Nephron progenitor cell (in vitro differentiated cells): ENCODE measurements at regions not wholly inside any gene's neighbourhood (a gene's known extent, or its start where the extent isn't known, plus 50 kb on each side); places are given as distances from the start of the nearest gene placed in this dataset.
A peak's percentile ranks its signal among the peaks of the same experiment; 100 is the strongest.
"Not testable (repeated sequence)": the region's sequence is repeated elsewhere in the genome, so short reads cannot be mapped to it uniquely, and the experiment has no call there.

Source experiments
- DNase-seq: peaks from one replicate; pipeline ENCODE4 v3.0.0; 2021
- H3K27ac Mint-ChIP-seq: 2 replicates; pipeline ENCODE4 v1.8.0; 2021; ENCODE audit warnings: mild to moderate bottlenecking, moderate library complexity, mixed read lengths
- H3K27me3 Mint-ChIP-seq: 2 replicates; pipeline ENCODE4 v1.8.0; 2021; ENCODE audit warnings: mild to moderate bottlenecking, low read depth, mixed read lengths; ENCODE audit not compliant: poor library complexity
- H3K36me3 Mint-ChIP-seq: 2 replicates; pipeline ENCODE4 v1.8.0; 2021; ENCODE audit warnings: low read depth, mixed read lengths
- H3K4me1 Mint-ChIP-seq: 2 replicates; pipeline ENCODE4 v1.8.0; 2021; ENCODE audit warnings: mixed read lengths
- H3K4me3 Mint-ChIP-seq: 2 replicates; pipeline ENCODE4 v1.8.0; 2021; ENCODE audit warnings: mild to moderate bottlenecking, moderate library complexity, mixed read lengths
- H3K9me3 Mint-ChIP-seq: 2 replicates; pipeline ENCODE4 v1.8.0; 2021; ENCODE audit warnings: mild to moderate bottlenecking, moderate library complexity, mixed read lengths
- CTCF ChIP-seq: fragments of 200-600 bp; sonication (generic); IDR thresholded peaks from 2 replicates; pipeline ENCODE4 v1.5.0; 2021; ENCODE audit warnings: antibody characterized with exemption

DNA sequence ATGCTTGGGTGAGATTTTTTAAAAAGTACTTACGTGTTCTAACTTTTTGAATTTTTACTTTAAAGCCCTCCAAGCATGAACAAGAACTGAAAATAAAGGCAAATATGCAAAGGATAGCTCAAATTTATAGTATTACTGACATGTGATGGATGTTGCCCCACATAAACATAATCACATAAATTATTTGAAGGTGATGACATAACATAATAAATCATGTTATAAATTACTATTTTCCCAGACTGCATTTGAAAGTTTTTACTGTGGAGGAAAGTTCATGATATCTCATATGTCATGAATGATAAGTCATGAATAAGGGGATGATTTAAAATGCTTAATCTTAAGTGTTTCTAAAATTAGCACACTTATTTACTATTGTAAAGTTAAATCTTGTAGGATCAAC, 705.7 kb upstream of the SLITRK1 start:
- Mint-ChIP-seq H3K9me3 (no peaks in the 10 kb centered on the region), H3K27ac (no peak overlapping the region), H3K4me3 (no peak overlapping the region), H3K4me1 (no peaks in the 10 kb centered on the region), H3K36me3 (no peaks in the 10 kb centered on the region), H3K27me3 (no peaks in the 10 kb centered on the region)
- no peak for DNase-seq
- TF ChIP-seq CTCF = no peak

DNA sequence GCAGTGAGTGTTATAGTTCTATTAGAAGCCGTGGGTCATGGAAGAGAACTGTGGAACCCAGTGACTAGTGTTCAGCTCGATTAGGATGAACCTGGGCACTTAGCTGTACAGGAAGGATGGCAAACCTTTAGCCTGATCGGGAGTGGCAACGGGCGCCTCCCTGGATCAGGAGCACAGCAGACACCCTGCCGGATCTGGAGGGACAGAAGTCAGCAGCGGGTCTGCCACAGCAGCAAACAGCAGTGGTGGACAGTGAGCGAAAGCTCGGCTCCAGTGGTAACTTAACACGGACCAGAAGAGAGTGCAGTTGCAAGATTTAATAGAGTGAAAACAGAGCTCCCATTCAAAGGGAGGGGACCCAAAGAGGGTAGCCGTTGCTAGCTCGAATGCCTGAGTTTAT, 697.6 kb upstream of the SLITRK1 start:
- not testable (repeated sequence) for H3K4me1 Mint-ChIP-seq, DNase-seq, H3K36me3 Mint-ChIP-seq, H3K27ac Mint-ChIP-seq, H3K9me3 Mint-ChIP-seq, H3K27me3 Mint-ChIP-seq, H3K4me3 Mint-ChIP-seq

DNA sequence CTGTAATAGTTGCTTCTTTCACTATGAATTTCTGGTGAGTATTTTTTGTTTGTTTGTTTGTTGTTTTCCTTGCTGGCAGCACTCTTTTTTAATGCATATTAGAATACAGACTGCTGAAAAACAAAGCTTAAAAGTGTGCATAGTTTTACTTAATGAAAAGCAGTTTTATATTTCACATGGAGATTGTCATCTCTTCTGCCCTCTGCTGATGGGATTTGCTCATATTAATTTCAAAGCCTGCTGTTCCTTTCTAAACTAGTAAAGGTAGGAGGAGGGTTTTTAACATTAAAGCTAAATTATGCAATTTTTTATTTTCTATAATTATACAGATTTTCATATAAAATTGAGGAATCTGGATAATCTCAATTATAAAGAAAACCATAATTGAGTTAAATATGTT, 692.6 kb upstream of the SLITRK1 start:
- Mint-ChIP-seq H3K27me3 (no peaks in the 10 kb centered on the region), H3K27ac (no peak overlapping the region), H3K36me3 (no peaks in the 10 kb centered on the region), H3K4me3 (no peak overlapping the region), H3K9me3 (peaks cover 5% of the 10 kb centered on the region), H3K4me1 (no peaks in the 10 kb centered on the region)
- DNase-seq = no peak
- no peak for TF ChIP-seq CTCF

GRCh38 chr13:84571264-84571663, 689.0 kb upstream of the SLITRK1 start:
- Mint-ChIP-seq H3K4me1 (no peaks in the 10 kb centered on the region), H3K4me3 (no peak overlapping the region), H3K27me3 (no peaks in the 10 kb centered on the region), H3K9me3 (no peaks in the 10 kb centered on the region), H3K27ac (no peak overlapping the region), H3K36me3 (no peaks in the 10 kb centered on the region)
- peak; percentile 9 for TF ChIP-seq CTCF
- DNase-seq = no peak

DNA sequence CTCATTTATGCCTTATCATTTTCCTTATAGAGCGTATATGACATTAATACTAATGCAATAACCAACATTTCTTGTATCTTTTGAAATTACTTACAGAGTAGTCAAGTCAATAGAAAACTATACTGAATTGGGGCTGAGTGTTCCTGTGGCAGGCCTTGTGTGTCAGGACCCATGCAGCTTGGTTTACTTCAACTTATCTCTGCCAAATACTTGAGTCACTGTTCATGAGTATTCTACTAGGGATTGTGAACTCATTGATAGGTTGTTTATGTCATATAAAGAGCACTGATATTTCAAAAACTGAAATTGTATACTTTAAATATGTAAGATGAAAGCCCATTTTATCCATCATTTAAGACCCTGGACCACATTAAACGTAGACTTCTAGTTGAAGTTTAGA, 688.6 kb upstream of the SLITRK1 start:
- no peak overlapping the region for H3K4me3 Mint-ChIP-seq
- DNase-seq = no peak
- no peaks in the 10 kb centered on the region for H3K27me3 Mint-ChIP-seq
- H3K27ac Mint-ChIP-seq = no peak overlapping the region
- H3K4me1 Mint-ChIP-seq = no peaks in the 10 kb centered on the region
- no peaks in the 10 kb centered on the region for H3K9me3 Mint-ChIP-seq
- H3K36me3 Mint-ChIP-seq = no peaks in the 10 kb centered on the region
- TF ChIP-seq CTCF = no peak

DNA sequence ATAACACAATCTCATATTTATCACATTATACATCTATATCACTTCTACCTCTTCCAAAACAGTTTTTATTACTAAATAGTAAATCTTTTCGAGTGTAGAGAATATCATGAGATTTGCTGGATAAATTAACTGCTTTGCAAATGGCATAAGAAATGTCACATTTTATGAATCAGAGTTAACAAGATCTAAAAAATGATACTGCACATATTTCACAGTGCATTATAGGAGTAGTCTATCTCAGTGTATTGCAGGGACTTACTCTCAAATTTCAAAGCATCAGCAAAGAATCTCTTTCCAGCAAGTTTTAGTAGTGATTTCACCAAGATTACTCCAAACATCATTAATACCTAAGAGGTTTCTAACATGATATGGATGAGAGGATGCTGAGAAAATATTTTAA, 687.1 kb upstream of the SLITRK1 start:
- no peaks in the 10 kb centered on the region for H3K36me3 Mint-ChIP-seq
- H3K4me3 Mint-ChIP-seq = no peak overlapping the region
- no peak overlapping the region for H3K27ac Mint-ChIP-seq
- H3K9me3 Mint-ChIP-seq = no peaks in the 10 kb centered on the region
- TF ChIP-seq CTCF = no peak
- no peaks in the 10 kb centered on the region for H3K4me1 Mint-ChIP-seq
- DNase-seq = no peak
- no peaks in the 10 kb centered on the region for H3K27me3 Mint-ChIP-seq

DNA sequence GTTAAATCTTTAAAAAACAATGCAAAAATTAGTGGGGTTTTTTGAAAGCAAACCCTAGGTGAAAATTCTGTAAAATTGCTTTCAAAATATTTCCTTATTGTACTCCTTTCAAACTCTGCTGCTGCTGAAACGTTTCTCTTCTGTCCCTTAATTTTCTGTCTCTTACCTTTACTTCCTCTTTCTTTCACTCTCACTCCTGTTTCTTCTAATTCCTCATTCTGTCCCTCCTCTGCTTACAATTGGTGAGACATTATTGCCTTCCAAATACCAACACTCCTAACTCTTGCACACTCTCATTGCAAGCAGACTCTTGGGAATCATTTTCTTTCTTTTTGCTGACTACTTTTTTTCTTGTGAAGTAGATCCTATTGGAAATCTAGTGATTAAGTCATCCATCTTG, 685.6 kb upstream of the SLITRK1 start:
- Mint-ChIP-seq H3K4me3 (no peak overlapping the region), H3K9me3 (no peaks in the 10 kb centered on the region), H3K27ac (no peak overlapping the region), H3K4me1 (no peaks in the 10 kb centered on the region), H3K36me3 (no peaks in the 10 kb centered on the region), H3K27me3 (no peaks in the 10 kb centered on the region)
- no peak for DNase-seq
- TF ChIP-seq CTCF = no peak
